Astrocyte (in vitro differentiated cells and primary cell): ENCODE measurements at regions not wholly inside any gene's neighbourhood (a gene's known extent, or its start where the extent isn't known, plus 50 kb on each side); places are given as distances from the start of the nearest gene placed in this dataset.

Source experiments
- EZH2 ChIP-seq: IDR thresholded peaks from 2 replicates; pipeline ENCODE4 v1.6.1; 2012; ENCODE audit warnings: mild to moderate bottlenecking, low read length, inconsistent platforms; ENCODE audit not compliant: insufficient read depth
- TF ChIP-seq, protein P1 (sequence below): IDR thresholded peaks from 2 replicates; pipeline ENCODE4 v1.5.1; 2011; ENCODE audit warnings: low read depth, mild to moderate bottlenecking, inconsistent platforms, low read length, moderate library complexity; ENCODE audit not compliant: insufficient read depth

DNA sequence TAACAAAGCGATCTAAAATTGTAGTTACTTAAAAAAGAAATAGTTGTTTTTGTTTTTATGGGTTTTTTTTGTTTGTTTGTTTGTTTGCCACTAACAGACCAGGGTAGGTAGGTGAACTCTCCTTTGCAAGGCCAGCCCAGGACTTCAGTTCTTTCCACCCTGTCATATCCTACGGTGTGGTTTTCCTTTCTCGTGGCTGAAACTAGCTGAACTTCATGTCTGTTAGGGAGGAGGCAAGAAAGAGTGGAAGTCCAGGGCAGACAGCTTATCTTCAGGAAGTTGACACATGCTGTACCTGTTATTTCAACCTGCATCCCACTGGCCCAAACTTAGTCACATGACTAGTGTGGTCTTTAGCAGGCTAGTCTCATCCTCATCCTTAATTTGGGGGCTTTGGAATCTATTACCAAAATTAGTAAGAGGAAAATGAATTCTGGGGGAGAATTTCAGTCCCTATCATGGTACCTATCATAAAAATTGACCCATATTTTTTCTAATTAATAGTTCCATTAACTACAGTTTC, 62.9 kb upstream of the LRRC7 start:
- no peak for TF ChIP-seq EZH2
- TF ChIP-seq, protein P1, sequence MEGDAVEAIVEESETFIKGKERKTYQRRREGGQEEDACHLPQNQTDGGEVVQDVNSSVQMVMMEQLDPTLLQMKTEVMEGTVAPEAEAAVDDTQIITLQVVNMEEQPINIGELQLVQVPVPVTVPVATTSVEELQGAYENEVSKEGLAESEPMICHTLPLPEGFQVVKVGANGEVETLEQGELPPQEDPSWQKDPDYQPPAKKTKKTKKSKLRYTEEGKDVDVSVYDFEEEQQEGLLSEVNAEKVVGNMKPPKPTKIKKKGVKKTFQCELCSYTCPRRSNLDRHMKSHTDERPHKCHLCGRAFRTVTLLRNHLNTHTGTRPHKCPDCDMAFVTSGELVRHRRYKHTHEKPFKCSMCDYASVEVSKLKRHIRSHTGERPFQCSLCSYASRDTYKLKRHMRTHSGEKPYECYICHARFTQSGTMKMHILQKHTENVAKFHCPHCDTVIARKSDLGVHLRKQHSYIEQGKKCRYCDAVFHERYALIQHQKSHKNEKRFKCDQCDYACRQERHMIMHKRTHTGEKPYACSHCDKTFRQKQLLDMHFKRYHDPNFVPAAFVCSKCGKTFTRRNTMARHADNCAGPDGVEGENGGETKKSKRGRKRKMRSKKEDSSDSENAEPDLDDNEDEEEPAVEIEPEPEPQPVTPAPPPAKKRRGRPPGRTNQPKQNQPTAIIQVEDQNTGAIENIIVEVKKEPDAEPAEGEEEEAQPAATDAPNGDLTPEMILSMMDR: no peak
